Hematopoietic multipotent progenitor cell treated with erythropoietin and hydrocortisone succinate and interleukin-3 and kit ligand, for 8 days (in vitro differentiated cells): ENCODE measurements at regions not wholly inside any gene's neighbourhood (a gene's known extent, or its start where the extent isn't known, plus 50 kb on each side); places are given as distances from the start of the nearest gene placed in this dataset.

ENCODE experiments used
- DNase-seq: peaks from one replicate; pipeline ENCODE4 v3.0.0-alpha.2; 2015

DNA sequence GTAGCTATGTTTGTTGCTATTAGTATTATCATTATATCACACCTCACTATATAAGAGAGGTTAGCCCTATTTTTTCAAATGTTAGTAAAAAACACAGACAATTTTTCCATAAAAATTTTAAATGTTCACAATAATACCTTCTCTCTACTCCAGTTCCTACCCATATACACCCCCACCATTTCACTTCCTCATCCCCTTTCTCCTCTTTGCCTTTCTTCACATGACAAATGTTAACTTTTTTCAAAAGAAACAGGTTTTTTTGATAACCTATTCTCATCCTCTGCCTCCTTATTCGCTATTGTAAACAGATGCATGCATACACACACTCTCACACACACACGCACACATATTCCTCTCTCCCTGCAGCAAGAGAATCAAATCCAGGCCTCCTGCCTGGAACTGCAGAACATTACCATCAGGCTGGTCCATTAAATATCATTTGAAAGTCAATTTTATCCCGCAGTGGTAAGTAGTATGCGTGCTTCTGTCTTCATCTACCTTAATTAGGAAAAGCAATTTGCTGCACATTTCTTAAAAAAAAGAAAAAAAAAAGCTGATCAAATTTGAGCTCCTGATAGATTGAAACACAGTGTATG, 55.5 kb downstream of the MID1IP1 start:
- no peak for DNase-seq

DNA sequence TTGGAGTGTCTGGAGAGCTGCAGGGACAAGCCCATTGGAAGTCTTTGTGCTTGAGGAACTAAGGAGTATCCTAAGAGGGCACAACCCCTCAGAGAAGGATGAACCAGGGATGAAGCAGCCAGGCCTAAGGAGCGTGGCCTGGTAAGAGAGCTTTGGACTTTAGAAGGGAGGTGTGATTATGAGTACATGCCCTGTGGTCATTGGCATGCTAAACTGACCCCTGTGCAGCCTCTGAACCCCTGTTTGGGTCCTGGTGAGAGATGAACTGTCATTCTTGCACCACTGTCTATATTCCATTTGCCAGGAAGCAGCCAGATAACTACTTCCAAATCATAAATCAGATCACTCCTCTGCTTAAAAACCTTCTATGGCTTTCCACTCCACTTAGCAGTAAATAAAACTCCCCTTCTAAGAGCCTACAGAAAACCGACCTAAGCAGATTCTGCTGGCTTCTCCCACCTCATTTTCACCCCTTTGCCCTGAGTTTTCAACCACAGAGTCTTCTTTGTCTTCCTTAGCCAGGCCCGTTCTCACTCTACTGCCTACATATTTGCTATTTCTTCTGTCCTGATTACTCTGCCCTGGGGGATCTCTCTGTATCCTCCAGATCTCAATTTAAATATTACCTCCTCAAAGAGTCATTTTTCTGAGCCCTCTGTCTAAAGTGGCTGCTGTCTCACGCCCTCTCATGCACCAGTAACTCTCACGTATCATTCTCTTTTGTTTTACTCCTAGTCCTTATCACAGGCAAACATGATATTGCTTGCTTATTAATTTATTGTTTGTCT, 56.7 kb downstream of the MID1IP1 start:
- DNase-seq: no peak

GRCh38 chrX:38859602-38860001, 58.3 kb downstream of the MID1IP1 start:
- no peak for DNase-seq

DNA sequence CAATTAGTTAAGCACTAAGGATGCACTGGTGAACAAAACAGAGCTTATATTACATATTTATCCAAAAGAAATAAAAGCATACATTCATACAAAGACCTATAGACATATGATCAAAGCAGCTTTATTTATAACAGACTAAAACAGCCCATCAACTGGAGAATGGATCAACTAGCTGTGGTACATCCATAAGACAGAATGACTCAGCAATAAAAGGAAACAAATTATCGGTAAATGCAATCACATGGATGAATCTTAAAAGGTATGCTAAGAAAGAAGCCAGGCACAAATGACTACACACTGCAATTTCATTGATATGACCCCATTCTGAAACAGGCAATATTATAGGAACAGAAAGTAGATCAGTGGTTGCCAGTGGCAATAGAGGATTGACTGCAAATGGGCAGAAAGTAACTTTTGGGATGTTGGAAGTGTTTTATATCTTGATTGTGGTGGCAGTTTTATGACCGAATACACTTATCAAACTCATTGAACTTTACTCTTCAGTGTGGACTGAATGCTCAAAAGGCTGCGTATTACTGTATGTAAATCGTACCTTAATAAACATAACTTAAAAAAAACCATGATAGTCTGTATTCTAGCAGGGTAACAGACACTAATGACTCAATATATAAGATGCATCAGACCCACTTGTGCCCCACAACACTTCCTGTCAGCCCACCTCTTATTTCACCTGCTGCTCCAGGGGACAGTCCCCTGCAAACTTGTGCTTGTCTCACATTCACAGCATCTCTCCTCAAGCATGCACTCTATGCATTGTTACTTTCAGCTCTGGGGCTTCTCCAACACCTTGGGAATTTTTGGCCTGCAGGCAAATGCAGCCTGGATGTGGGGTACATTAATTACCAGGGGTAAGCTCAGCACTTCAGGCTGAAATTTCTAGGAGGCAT, 59.1 kb downstream of the MID1IP1 start:
- no peak for DNase-seq

- no peak for DNase-seq
Observed at GRCh38 chrX:38861489-38861888, 60.2 kb downstream of the MID1IP1 start.

DNA sequence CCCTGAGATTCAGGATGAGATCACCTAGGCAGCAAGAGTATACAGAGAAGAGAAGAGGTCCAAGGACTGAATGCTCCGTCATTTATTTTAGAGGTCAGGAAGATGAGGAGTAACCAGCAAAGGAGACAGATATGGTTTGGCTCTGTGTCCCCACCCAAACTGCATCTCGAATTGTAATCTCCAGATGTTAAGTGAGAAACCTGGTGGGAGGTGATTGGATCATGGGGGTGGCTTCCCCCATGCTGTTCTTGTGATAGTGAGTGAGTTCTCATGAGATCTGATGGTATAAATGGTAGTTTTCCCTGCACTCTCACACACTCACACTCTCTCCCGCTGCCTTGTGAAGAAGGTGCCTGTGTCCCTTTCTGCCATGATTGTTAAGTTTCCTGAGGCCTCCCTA, 60.8 kb downstream of the MID1IP1 start:
- peak; percentile 46 for DNase-seq

- no peak for DNase-seq
Observed at GRCh38 chrX:38864165-38864564, 62.9 kb downstream of the MID1IP1 start.

DNA sequence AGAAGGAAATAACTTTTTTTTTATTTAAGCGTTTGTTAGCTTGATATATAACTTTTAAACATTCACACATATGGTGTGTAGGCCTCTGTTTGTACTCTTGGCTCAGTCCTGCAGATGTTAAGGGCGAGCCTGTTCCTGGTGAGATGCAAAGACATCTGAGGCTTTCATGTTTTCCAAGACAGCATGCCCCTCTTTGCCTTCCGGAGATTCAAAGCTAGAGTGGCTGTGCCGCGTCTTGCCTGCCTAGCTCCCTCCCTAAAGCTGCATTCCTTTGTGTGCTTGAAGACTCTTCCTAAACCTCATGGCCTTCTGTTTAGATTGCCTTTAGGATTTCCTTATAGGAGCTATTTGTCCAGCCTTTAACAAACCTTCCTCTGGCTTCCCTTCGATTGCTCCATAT, 67.1 kb downstream of the MID1IP1 start:
- DNase-seq: no peak

GRCh38 chrX:38868941-38869401, 67.7 kb downstream of the MID1IP1 start:
- DNase-seq: no peak

- no peak for DNase-seq
Observed at GRCh38 chrX:38870361-38870895, 69.2 kb downstream of the MID1IP1 start.

DNA sequence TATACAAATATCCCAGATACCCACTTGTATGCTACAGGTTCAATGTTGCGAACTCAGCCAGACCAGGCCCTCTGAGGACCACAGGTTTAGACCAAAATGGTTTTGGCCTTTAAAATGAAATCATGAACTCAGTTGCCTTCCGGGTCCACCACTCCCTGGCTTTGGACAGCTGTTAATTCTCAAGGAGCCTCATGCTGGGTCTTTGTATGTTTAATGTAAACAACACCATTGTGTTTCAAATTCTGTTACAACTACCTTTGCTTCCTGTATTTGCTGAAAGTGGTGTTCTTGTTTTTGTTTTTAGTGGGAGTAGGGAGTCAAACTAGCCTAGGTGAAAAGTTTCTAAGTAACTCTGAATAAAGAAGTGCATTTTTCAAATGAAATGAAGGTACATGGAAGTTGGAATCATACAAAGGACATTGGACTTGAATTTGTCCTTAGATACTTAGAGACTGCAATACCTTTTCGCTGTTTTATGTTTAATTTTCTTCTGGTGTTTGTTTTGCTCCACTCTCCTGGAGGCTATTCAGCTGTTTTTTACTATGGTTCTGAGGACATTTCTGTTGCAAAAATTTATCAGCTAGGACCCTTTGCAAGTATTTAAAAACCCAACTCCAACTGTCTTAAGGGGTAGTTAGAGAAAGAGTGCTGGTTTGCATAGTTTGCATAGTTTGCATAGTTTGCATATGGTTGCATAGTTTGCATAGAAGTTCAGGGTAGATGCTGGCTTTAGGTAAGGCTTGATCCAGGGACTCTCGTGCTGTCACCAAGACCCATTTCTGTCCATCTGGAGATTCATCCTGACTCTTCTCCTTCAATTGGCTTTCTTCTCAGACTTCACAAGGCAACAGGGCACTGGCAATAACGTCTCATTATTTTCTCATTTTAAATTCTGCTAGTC, 70.1 kb downstream of the MID1IP1 start:
- DNase-seq: no peak

- DNase-seq: no peak
Observed at GRCh38 chrX:38877366-38877765, 76.1 kb downstream of the MID1IP1 start.

GRCh38 chrX:38878641-38879340, 77.5 kb downstream of the MID1IP1 start:
- no peak for DNase-seq

DNA sequence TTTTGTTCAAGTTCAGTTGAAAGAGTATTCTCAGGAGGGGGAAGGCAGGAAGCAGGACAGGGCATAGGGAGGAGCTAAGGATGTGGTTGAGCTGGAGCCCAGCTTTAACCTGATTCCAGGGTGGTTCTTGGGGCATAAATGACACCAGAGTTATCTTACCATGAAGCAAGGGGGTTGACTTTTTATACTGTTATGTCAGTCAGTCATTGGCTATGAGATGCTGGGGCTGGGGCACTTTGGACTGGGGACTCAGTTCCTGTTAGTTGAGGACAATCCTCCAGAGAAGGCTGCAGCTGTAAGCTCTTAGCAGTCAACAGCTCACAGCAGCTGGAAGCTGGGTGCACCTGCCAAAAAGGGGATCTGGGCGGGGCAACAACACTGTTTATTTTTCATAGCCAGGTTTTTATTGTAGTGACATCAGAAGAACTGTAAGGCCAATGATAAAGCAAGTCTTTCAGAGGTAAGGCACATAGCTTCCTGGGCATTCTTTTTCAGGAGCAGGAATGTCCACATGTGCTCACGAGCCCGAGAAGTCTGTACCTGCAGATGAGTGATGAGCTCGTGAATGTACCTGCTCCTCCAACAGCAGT, 78.5 kb downstream of the MID1IP1 start:
- no peak for DNase-seq

DNA sequence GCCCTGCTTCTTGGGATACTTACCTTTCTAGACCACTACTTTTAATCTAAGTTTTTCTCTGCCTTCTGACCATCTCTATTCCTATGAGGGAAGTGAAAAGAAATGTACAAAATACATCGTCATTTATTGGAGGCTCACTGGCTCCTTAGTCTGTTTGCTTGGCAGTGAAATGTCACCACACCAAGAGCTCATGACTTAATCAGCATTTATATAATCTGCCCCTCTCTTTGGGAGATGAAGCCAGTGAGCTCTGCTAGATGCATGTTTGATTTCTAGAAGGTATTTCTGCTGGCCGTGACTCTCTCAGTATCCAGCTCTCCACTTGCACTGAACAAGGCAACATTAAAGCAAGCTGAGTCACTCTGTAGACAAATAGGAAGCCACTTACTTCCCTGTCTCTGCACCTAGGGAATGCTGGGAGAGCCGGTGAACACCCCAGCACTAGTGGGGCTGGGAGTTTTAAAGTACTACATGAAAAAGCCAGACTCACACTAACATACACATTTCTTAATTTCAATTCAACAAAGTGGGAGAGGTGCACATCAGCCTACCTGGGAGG, 79.1 kb downstream of the MID1IP1 start:
- DNase-seq: no peak

GRCh38 chrX:38881066-38881465, 79.8 kb downstream of the MID1IP1 start:
- no peak for DNase-seq

DNA sequence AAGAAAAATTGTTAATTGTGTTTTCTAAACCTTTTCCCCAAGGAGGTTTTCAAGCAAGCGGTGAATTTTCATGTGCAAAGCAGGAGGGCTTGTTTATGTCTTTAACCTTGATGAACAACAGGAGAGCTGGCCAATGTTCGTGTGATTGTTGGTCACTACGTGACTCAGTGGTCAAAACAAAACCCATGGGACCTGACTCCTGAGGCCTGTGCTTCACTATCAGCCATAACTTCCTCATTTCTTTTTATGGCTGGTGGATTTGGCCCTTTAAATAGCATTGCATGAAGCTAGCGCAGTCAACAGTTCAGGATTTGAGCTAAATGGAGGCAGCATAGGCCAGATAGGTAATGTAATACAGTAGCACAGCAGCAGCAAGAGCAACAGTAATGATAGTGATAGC, 80.5 kb downstream of the MID1IP1 start:
- DNase-seq: no peak

- no peak for DNase-seq
Observed at GRCh38 chrX:38882894-38883626, 81.8 kb downstream of the MID1IP1 start.

DNA sequence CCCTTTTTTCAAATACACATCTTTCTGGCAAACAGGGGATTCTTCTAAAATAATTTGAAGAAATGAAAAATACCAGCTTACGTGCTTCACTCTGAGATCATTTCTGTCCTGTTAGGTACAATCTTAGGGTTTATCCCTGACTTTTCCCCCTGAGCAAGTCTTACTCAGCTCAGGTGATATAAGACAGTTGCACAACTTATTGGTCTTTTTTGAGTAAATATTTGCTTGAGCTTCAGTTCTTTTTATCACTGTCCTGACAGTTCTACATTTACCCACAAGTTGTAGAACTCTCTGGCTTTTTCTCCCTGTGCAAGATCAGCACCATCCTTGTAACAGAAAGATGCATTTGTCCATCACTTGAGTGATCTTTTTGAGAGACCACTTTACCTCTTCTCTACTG, 84.9 kb downstream of the MID1IP1 start:
- no peak for DNase-seq

DNA sequence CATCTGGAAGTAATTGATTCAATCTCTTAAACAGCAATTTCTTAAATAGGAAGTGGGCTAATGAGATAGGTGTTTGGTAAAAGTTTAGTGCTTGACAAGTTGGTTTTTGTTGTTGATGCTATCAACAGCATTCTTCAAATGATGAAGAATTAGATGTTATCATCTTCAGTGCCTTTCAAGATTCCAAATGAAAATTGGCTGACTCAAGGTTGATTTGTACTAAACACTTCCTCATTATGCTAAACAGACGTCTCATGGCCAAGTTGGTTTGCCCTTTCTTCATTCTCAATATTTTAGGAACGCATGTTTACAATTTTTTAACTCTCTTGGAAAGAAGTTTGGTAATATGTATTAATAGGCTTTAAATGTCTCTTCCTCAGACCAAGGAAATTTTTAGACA, 86.0 kb downstream of the MID1IP1 start:
- DNase-seq: no peak
